Spleen (tissue), 11 donors: ENCODE measurements at regions not wholly inside any gene's neighbourhood (a gene's known extent, or its start where the extent isn't known, plus 50 kb on each side); places are given as distances from the start of the nearest gene placed in this dataset.
"Not testable (repeated sequence)": the region's sequence is repeated elsewhere in the genome, so short reads cannot be mapped to it uniquely, and the experiment has no call there.

ENCODE experiments used
- DNase-seq: peaks from one replicate; pipeline ENCODE4 v3.0.0-alpha.2; 2020
- H3K27ac ChIP-seq, 8 donors: fragments of 200-600 bp; sonication (generic) in 7 of 8; 1 replicate in 4 of 8; 2 replicates in 4 of 8; pipeline versions ENCODE4 v1.5.0 to v1.8.0; 2016 to 2021; ENCODE audit warnings: inconsistent platforms in 4 of 8, mild to moderate bottlenecking in 4 of 8, moderate library complexity in 1 of 8
- H3K27me3 ChIP-seq, 7 donors: fragments of 200-600 bp; sonication (generic) in 6 of 7; replicated peaks in 1 of 7; 1 replicate in 4 of 7; 2 replicates in 3 of 7; pipeline versions ENCODE4 v1.5.0 to v1.8.0; 2016 to 2021; ENCODE audit warnings: inconsistent platforms in 3 of 7, mild to moderate bottlenecking in 1 of 7
- H3K36me3 ChIP-seq, 6 donors: fragments of 200-600 bp; sonication (generic) in 5 of 6; 1 replicate in 4 of 6; 2 replicates in 2 of 6; pipeline versions ENCODE4 v1.5.0 to v1.8.0; 2016 to 2021; ENCODE audit warnings: inconsistent platforms in 2 of 6
- H3K4me1 ChIP-seq, 6 donors: fragments of 200-600 bp; sonication (generic) in 5 of 6; 1 replicate in 3 of 6; 2 replicates in 3 of 6; pipeline versions ENCODE4 v1.5.0 to v1.8.0; 2016 to 2021; ENCODE audit warnings: inconsistent platforms in 3 of 6
- H3K4me3 ChIP-seq, 8 donors: fragments of 200-600 bp; sonication (generic) in 7 of 8; 1 replicate in 4 of 8; 2 replicates in 4 of 8; pipeline versions ENCODE4 v1.5.0 to v1.8.0; 2016 to 2021; ENCODE audit warnings: inconsistent platforms in 4 of 8, mild to moderate bottlenecking in 4 of 8, moderate library complexity in 2 of 8
- H3K9me3 ChIP-seq, 8 donors: fragments of 200-600 bp; sonication (generic) in 7 of 8; 1 replicate in 4 of 8; 2 replicates in 4 of 8; pipeline versions ENCODE4 v1.5.0 to v1.8.0; 2016 to 2021; ENCODE audit warnings: inconsistent platforms in 4 of 8
- POLR2A ChIP-seq, 3 donors: fragments of 450-650 bp; IDR thresholded peaks; one replicate each; pipeline ENCODE4 v1.5.1; 2017; ENCODE audit warnings: antibody characterized with exemption in 3 of 3, mild to moderate bottlenecking in 1 of 3
- POLR2AphosphoS5 ChIP-seq, 3 donors: sonication (generic); formaldehyde crosslinking; IDR thresholded peaks; one replicate each; pipeline ENCODE4 v1.5.1; 2017; ENCODE audit warnings: antibody characterized with exemption in 3 of 3
- WGBS, 5 donors: extraction: QIAGEN DNeasy Blood & Tissue Kit in 3 of 5; methylation state at CpG; one replicate each; pipeline versions ENCODE4 v1.1.5 to v1.1.7; 2013 to 2018; 5-methylcytosine and 5-hydroxymethylcytosine counted together
- intact Hi-C: fragments of 100-400 bp; cut with DNase I; formaldehyde crosslinking; loops from one replicate; pipeline ENCODE4 v1.15.0; 2023; ENCODE audit warnings: low total_unique reads
- TF ChIP-seq, protein P1 (sequence below), 11 experiments: fragments of 200-600 bp in 7 of 11; fragments of 450-650 bp in 4 of 11; sonication (generic) in 4 of 11; IDR thresholded peaks in 8 of 11; conservative IDR thresholded peaks in 3 of 11; 1 replicate in 7 of 11; 2 replicates in 4 of 11; pipeline versions ENCODE4 v1.4.0 to v1.8.0; 2016 to 2021; ENCODE audit warnings: antibody characterized with exemption in 11 of 11, inconsistent platforms in 4 of 11, mild to moderate bottlenecking in 1 of 11
- donor health status: healthy with polysubstance abuse.
- donor health status: DM: no; HTN: no; CAD: no; lungs with moderate emphysema.
- donor health status: DM: no; HTN: no; CAD: no.
- donor health status: Bipolar disorder and iron deficiency.
- donor health status: healthy.
- donor health status: DM: no; HTN: no; CAD: no.
- donor health status: DM: yes; HTN: yes; CAD: no.

DNA sequence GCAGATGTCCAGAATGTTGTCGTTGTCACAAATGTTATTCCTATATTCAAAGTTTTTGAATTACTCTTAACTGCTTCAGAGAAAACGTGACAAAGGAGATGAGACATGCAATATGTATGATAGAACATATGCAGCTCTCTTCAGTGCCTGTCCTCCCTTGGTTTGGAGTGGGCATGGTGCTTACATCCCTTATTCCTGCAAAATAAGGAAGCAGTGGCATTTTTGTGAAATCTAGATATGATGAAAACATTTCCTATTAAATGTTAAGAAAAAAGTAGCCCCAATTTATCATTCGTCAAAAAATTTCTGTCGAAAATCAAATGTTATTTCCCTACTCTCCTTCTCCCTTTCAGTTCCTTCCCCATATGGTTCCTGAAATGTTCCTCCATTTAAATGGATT is 457.5 kb upstream of the FANCL start:
- Histone ChIP-seq H3K9me3 (peaks cover 0 to 8% (median 0%) of the 10 kb centered on the region in 8 donors), H3K36me3 (no peaks in the 10 kb centered on the region), H3K4me1 (no peaks in the 10 kb centered on the region), H3K27me3 (no peaks in the 10 kb centered on the region), H3K27ac (no peak overlapping the region), H3K4me3 (no peak overlapping the region)
- intact Hi-C loops, result no loop called here
- TF ChIP-seq POLR2A (IDR thresholded peaks at IDR 0.05), result no peak
- TF ChIP-seq, protein P1, sequence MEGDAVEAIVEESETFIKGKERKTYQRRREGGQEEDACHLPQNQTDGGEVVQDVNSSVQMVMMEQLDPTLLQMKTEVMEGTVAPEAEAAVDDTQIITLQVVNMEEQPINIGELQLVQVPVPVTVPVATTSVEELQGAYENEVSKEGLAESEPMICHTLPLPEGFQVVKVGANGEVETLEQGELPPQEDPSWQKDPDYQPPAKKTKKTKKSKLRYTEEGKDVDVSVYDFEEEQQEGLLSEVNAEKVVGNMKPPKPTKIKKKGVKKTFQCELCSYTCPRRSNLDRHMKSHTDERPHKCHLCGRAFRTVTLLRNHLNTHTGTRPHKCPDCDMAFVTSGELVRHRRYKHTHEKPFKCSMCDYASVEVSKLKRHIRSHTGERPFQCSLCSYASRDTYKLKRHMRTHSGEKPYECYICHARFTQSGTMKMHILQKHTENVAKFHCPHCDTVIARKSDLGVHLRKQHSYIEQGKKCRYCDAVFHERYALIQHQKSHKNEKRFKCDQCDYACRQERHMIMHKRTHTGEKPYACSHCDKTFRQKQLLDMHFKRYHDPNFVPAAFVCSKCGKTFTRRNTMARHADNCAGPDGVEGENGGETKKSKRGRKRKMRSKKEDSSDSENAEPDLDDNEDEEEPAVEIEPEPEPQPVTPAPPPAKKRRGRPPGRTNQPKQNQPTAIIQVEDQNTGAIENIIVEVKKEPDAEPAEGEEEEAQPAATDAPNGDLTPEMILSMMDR (IDR thresholded peaks at IDR 0.05 in 8 of 11, conservative IDR thresholded peaks at IDR 0.05 in 3 of 11), result no peak
- no peak for TF ChIP-seq POLR2AphosphoS5 (IDR thresholded peaks at IDR 0.05)
- no peak for DNase-seq
- 25 to 49% (median 35%) methylated on average over 4 of the region's 4 CpGs for WGBS, 5 donors

DNA sequence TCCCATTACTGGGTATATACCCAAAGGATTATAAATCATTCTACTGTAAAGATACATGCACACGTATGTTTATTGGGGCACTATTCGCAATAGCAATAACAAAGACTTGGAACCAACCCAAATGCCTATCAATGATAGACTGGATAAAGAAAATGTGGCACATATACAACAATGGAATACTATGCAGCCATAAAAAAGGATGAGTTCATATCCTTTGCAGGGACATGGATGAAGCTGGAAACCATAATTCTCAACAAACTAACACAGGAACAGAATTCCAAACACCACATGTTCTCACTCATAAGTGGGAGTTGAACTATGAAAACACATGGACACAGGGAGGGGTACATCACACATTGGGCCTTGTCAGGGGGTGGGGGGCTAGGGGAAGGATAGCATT is 453.0 kb upstream of the FANCL start:
- WGBS, 5 donors, result 73 to 97% (median 93%) methylated on average over 2 of the region's 2 CpGs
- intact Hi-C loops, H3K27me3 ChIP-seq, H3K4me1 ChIP-seq, H3K4me3 ChIP-seq, H3K36me3 ChIP-seq, H3K27ac ChIP-seq, DNase-seq: not testable (repeated sequence)
- peaks cover 0 to 14% (median 4%) of the 10 kb centered on the region in 8 donors for H3K9me3 ChIP-seq

DNA sequence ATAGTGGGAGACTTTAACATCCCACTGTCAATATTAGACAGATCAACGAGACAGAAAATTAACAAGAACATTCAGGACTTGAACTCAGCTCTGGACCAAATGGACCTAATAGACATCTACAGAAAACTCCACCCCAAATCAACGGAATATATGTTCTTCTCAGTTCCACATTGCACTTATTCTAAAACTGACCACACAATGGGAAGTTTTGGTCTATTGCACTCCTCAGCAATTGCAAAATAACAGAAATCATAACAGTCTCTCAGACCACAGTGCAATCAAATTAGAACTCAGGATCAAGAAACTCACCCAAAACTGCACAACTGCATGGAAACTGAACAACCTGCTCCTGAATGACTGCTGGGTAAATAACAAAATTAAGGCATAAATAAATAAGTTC is 449.9 kb upstream of the FANCL start:
- H3K27me3 ChIP-seq, intact Hi-C loops, DNase-seq, H3K4me3 ChIP-seq, H3K36me3 ChIP-seq, H3K27ac ChIP-seq, H3K4me1 ChIP-seq: not testable (repeated sequence)
- WGBS, 5 donors, result 47 to 72% (median 54%) methylated on average over 2 of the region's 2 CpGs
- peaks cover 0 to 14% (median 4%) of the 10 kb centered on the region in 8 donors for H3K9me3 ChIP-seq

DNA sequence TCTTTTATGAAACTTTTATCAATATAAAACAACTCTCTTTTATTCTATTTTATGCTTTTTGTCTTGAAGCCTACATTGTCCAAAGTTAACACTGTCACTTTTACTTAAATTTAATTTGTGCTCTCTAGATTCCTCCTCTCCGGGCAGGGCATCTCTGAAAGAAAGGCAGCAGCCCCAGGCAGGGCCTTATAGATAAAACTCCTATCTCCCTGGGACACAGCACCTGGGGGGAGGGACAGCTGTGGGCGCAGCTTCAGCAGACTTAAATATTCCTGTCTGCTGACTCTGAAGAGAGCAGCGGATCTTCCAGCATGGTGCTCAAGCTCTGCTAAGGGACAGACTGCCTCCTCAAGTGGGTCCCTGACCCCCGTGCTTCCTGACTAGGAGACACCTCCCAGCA is 447.7 kb upstream of the FANCL start:
- H3K36me3 ChIP-seq, result no peaks in the 10 kb centered on the region
- intact Hi-C loops, result no loop called here
- no peak overlapping the region for H3K4me3 ChIP-seq
- no peaks in the 10 kb centered on the region for H3K27me3 ChIP-seq
- H3K9me3 ChIP-seq, result peaks cover 0 to 8% (median 0%) of the 10 kb centered on the region in 8 donors
- 69 to 90% (median 81%) methylated on average over 4 of the region's 4 CpGs for WGBS, 5 donors
- H3K4me1 ChIP-seq, result peaks cover 0 to 4% (median 0%) of the 10 kb centered on the region in 6 donors
- no peak for DNase-seq
- no peak overlapping the region for H3K27ac ChIP-seq
- TF ChIP-seq POLR2AphosphoS5 (IDR thresholded peaks at IDR 0.05) (no peak), POLR2A (IDR thresholded peaks at IDR 0.05) (no peak)
- TF ChIP-seq, protein P1 (IDR thresholded peaks at IDR 0.05 in 8 of 11, conservative IDR thresholded peaks at IDR 0.05 in 3 of 11), result no peak

DNA sequence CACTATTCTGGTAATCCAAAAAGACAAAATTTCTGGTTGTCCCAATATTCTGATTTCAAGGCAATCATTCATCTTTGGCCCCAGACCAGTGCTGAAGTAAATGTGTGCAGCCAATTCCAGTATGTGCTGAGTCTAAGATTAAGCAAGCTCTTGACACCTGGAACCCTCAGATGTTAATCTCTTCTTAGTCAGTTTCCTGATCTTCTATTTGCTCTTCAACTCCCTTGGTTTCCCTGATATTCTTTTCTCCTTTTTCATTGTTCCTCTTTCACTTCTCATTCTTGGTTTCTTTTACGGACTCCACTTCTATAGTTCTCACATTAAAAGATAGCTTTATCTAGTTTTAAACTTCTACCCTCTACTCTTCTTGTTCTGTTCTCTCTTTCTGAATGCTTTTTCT is 445.7 kb upstream of the FANCL start:
- 10 to 57% (median 34%) methylated on average over 1 of the region's 1 CpG for WGBS, 5 donors
- DNase-seq, result no peak
- Histone ChIP-seq H3K9me3 (peaks cover 0 to 5% (median 0%) of the 10 kb centered on the region in 8 donors), H3K4me3 (no peak overlapping the region), H3K36me3 (no peaks in the 10 kb centered on the region), H3K27me3 (no peaks in the 10 kb centered on the region), H3K4me1 (peaks cover 0 to 4% (median 0%) of the 10 kb centered on the region in 6 donors), H3K27ac (no peak overlapping the region)
- intact Hi-C loops, result no loop called here
- TF ChIP-seq, protein P1 (IDR thresholded peaks at IDR 0.05 in 8 of 11, conservative IDR thresholded peaks at IDR 0.05 in 3 of 11), result no peak
- TF ChIP-seq POLR2A (IDR thresholded peaks at IDR 0.05), result no peak
- TF ChIP-seq POLR2AphosphoS5 (IDR thresholded peaks at IDR 0.05), result no peak
